HG03439 (cell line): ENCODE measurements at regions not wholly inside any gene's neighbourhood (a gene's known extent, or its start where the extent isn't known, plus 50 kb on each side); places are given as distances from the start of the nearest gene placed in this dataset.
"Not testable (repeated sequence)": the region's sequence is repeated elsewhere in the genome, so short reads cannot be mapped to it uniquely, and the experiment has no call there.

Experiments
- ATAC-seq: cut with Tn5 transposase; IDR thresholded peaks from one replicate; pipeline ENCODE4 v1.9.1; 2021; ENCODE audit warnings: mild to moderate bottlenecking, moderate library complexity; ENCODE audit not compliant: unreplicated experiment

DNA sequence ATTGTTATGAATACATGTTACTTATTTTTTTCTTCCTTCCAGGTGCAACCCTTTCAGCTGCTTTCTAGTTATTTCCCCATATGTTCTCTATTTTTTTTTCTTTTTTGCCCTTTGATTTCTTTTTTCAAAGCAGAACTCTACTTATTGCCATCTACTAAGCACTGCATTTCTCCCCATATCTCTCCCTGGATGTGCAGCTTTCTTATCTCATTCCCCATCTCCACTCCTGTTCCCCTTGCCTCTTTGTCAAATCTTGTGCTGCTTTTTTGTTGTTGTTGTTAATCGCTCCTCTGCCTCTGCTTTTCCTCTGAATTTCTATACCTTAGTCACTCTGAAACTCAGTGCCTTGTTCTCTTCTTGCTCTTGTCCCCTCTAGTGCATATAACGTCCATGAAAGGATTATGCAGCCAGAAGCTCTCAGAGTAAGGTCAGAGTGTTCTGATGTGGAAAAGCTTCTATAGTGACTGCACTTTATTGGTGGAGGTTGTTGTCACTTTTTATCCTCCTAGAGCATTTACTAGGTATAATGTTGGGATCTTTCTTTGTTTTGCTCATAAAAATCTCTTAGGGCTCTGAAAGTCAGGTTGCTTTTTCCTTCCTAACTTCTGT lies 51.1 kb upstream of the JADE1 start:
- no peak for ATAC-seq

- no peak for ATAC-seq
These were observed 51.8 kb upstream of the JADE1 start for GRCh38 chr4:128757712-128758111.

GRCh38 chr4:128751354-128751753 lies 58.1 kb upstream of the JADE1 start:
- ATAC-seq = no peak

DNA sequence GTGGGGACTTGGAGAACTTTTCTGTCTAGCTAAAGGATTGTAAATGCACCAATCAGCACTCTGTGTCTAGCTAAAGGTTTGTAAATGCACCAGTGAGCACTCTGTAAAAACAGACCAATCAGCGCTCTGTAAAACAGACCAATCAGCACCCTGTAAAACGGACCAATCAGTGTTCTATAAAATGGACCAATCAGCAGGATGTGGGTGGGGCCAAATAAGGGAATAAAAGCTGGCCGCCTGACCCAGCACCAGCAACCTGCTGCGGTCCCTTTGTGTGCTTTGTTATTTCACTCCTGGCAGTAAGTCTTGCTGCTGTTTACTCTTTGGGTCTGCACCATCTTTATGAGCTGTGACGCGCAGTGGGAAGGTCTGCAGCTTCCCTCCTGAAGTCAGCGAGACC lies 67.8 kb upstream of the JADE1 start:
- not testable (repeated sequence) for ATAC-seq

DNA sequence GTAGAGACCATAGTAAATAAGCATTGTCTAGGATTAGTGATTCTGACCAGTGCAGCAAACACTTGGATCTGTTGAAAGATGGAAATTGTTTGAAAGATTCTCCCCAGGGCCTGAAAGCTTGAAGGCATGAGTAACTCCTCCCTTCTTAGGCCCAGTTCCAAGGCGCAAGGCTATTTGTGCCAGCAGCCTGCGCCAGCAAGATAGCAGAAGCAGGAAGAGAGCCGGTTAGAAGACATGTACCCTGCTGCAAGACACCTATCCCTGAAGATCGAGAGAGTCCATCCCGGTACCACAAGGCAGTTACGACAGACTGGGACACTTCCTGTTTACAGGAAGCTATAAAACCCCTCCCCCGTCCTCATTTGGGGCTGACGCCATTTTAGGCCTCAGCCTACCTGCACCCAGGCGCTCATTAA lies 72.4 kb upstream of the JADE1 start:
- ATAC-seq = no peak

DNA sequence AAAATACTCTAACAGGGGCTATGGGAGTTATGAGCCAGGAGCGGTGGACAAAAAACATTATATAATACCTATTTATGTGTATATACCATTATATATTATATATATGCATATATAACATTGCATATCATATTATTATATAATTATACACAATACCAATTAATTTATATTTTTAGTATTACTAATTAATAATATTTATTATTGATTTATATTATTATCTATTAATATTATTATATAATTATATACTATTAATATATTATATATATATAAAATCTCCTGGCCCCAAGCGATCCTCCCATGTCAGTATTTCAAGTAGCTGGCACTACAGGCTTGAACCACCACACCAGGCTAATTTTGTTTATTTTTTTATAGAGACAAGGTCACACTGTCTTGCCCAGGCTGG lies 73.8 kb upstream of the JADE1 start:
- no peak for ATAC-seq

DNA sequence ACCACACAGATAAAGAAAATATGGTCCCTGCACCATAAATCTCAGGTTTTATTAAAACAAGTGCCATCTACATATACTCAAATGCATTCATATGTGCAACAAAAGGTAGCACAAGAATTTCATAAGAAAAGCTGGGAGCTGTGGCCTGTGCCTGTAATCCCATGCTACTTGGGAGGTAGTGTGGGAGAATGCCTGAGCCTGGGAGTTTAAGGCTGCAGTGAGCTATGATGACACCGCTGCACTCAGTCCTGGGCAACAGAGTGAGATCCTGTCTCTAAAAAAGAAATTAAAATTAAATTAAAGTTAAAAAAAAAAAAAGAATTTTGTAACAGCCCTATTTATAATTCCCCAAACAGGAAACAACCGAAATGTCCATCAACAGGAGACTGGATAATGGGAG lies 81.3 kb upstream of the JADE1 start:
- ATAC-seq = no peak

- no peak for ATAC-seq
These were observed 81.8 kb upstream of the JADE1 start for GRCh38 chr4:128727658-128728057.

GRCh38 chr4:128725405-128726055 lies 84.0 kb upstream of the JADE1 start:
- ATAC-seq = no peak

GRCh38 chr4:128722911-128723310 lies 86.6 kb upstream of the JADE1 start:
- ATAC-seq = no peak

- no peak for ATAC-seq
These were observed 87.6 kb upstream of the JADE1 start for GRCh38 chr4:128721896-128722295.

- no peak for ATAC-seq
These were observed 89.2 kb upstream of the JADE1 start for GRCh38 chr4:128720270-128720669.

DNA sequence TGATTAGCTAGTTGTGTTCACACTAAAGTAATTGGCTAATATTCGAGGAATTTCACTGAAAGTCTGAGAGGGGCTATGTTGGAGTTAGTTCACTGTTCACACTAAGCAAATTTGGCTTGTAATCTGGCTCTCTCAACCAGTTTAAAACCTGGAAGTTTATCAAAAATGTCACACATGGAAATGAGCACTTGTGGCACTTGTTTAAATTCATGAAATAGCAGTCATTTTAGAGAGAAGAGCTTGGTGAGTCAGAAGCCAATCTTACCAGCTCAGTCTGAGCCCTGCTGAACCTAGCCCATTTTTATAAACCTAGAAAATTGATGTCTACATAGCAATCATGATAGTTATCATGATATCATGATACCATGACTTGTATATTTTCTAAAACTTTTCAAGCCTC lies 90.7 kb upstream of the JADE1 start:
- ATAC-seq = no peak

DNA sequence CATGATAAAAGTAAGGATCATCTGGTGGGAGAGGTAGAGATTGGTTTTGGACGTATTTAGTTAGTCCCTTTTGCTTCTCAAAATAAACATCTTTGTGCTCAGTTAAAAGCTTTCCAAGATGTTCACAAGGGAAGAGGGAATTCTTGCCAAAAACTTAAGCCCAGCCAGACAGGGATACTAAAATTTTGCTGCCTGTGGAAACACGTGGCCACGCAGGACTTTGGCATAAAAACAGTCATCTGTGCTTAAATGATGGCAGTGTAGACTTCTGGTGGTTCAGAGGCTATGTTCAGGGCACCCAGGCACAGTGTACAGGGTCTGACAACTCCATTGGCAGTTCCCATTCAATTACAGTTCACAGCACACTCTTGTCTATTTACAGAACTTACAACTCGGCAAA lies 93.2 kb upstream of the JADE1 start:
- no peak for ATAC-seq

DNA sequence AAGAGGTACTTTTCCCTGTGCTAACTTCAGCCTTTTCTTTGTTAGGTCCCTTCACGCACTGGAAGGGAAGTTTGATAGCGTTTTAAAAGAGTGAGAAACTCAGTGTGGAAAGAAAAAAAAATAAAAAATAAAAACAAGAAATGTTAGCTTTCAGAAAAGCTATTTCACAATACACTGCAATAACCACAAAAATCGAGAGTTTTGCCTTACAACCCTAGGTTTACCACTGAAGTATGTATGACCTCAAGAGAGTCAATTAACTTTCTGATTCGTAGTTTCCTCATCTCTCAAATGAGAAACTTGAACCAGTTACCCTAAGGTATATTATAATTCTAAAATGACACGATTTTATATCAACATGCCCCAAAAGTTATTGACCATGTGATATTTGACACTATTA lies 93.9 kb upstream of the JADE1 start:
- no peak for ATAC-seq

DNA sequence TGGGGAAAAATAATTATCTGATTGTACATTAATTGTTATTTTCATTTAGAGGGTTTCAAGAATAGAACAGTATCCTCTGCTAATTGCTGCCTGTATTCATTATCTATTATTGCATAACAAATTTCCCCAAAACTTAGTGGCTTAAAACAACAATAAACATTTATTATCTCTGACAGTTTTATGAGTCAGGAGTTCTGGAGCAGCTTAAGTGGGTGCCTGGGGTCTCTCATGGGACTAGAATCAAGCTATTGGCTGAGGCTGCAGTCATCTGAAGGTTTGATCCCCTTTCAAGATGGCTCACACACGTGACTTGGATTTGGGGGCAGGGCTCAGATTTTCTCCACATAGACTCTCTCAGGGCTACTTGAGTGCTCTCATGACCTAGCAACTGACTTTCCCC lies 98.1 kb upstream of the JADE1 start:
- ATAC-seq = no peak

GRCh38 chr4:128709268-128709667 lies 100.2 kb upstream of the JADE1 start:
- no peak for ATAC-seq

GRCh38 chr4:128707864-128708263 lies 101.6 kb upstream of the JADE1 start:
- no peak for ATAC-seq

GRCh38 chr4:128703948-128704347 lies 105.6 kb upstream of the JADE1 start:
- ATAC-seq = no peak

GRCh38 chr4:128700659-128701350 lies 108.7 kb upstream of the JADE1 start:
- no peak for ATAC-seq

DNA sequence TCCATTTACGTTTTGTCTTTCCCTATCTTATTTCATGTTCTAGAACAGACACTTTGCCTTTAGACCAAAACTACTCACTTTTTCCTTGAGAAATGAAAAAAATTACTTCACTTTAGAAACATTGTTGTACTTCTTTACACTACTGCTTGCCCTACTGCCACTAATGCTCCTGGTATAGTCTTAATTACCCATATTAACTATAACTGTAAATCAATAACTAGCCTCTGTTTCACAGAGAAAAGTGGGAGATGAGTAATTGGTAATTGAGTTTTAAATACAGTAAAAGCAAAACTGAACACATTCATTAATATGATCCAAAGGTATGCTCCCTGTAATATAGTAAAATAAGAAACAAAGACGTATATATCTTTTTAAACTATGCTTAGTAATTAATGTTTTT lies 111.1 kb upstream of the JADE1 start:
- no peak for ATAC-seq

- ATAC-seq = no peak
These were observed 112.2 kb upstream of the JADE1 start for GRCh38 chr4:128697323-128697722.
